HUES64 (cell line): ENCODE measurements at regions not wholly inside any gene's neighbourhood (a gene's known extent, or its start where the extent isn't known, plus 50 kb on each side); places are given as distances from the start of the nearest gene placed in this dataset.

Source experiments
- H3K27ac ChIP-seq: 2 replicates; pipeline ENCODE4 v1.7.0; 2013; ENCODE audit warnings: low read depth, low read length, inconsistent platforms
- H3K27me3 ChIP-seq: 2 replicates; pipeline ENCODE4 v1.6.1; 2013; ENCODE audit warnings: mild to moderate bottlenecking, low read length; ENCODE audit not compliant: insufficient read depth
- H3K36me3 ChIP-seq: 2 replicates; pipeline ENCODE4 v1.6.1; 2013; ENCODE audit warnings: mild to moderate bottlenecking, low read length; ENCODE audit not compliant: insufficient read depth
- H3K4me1 ChIP-seq: 2 replicates; pipeline ENCODE4 v1.6.1; 2013; ENCODE audit warnings: mild to moderate bottlenecking, low read length, moderate library complexity; ENCODE audit not compliant: insufficient read depth
- H3K4me3 ChIP-seq: 2 replicates; pipeline ENCODE4 v1.5.1; 2013; ENCODE audit warnings: mild to moderate bottlenecking, low read length, moderate library complexity
- H3K9ac ChIP-seq: 2 replicates; pipeline ENCODE4 v1.6.1; 2013; ENCODE audit warnings: mild to moderate bottlenecking, low read depth, low read length
- H3K9me3 ChIP-seq: 2 replicates; pipeline ENCODE4 v1.6.1; 2013; ENCODE audit warnings: low read depth, low read length; ENCODE audit not compliant: insufficient read depth
- WGBS: fragments of 150-250, 120-280 bp; methylation state at CpG from one replicate; pipeline ENCODE4 v1.1.7; 2013; ENCODE audit warnings: missing lambda C conversion rate; 5-methylcytosine and 5-hydroxymethylcytosine counted together

DNA sequence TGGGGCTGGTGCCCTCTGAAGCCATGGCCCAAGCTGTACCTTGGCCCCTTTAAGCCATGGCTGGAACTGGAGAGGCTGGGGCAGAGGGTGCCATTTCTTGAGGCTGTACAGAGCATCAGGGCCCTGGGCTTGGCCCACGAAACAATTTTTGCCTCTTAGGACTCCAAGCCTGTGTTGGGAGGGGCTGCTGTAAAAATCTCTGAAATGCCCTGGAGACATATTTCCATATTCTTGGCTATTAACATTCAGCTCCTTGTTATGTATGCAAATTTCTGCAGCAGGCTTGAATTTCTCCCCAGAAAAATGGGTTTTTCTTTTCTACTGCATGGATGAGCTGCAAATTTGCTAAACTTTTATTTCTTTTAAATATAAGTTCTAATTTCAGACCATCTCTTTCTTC, 834.0 kb downstream of the DSC3 start:
- no peaks in the 10 kb centered on the region for H3K4me1 ChIP-seq
- H3K27me3 ChIP-seq = no peaks in the 10 kb centered on the region
- no peak overlapping the region for H3K4me3 ChIP-seq
- H3K36me3 ChIP-seq = no peaks in the 10 kb centered on the region
- no peak overlapping the region for H3K27ac ChIP-seq
- WGBS = 100% methylated on average over 1 of the region's 1 CpG
- H3K9me3 ChIP-seq = 0 out of 2 replicates have a peak, but pooled peaks cover 3% of the 10 kb centered on the region
- H3K9ac ChIP-seq = no peak overlapping the region

DNA sequence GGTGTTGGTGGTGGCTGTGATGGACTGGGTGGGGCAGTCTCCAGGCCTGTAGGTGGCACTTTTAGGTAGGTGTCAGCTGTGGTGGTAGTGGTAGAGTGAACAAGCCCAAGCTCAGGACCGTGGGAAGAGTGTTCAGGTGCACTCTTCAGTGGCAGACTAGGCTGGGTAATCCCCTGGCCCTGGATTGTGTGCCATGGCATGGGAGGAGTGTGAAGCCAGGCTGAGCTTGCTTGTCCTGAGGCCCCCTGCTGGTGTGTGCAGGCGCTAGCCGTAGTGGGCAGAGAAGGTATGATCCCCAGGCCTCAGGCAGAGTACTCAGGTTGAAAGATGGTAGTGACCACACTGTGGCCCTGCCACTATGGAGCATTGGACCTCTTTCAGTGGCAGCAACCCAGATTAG, 850.3 kb downstream of the DSC3 start:
- no peak overlapping the region for H3K27ac ChIP-seq
- 94% methylated on average over 3 of the region's 3 CpGs for WGBS
- H3K9me3 ChIP-seq = peaks cover 9% of the 10 kb centered on the region; the same call in 1 of the 2 replicates

DNA sequence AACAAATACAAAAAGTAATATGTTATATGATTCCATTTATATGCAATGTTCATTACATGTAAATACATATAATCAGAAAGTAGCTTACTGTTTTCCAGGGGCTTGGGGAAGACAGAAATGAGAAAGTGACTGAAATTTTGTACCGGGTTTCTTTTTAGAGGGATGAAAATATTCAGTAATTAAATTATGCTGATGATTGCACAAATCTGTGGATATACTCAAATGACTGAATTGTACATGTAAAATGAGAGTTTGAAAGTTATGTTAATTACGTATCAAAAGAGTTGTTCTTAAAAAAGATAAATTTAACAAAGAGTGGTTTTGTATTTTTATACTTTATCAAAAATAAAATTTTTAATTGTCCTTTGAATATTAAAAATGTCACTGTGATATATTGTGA, 856.3 kb downstream of the DSC3 start:
- WGBS = 98% methylated on average over 2 of the region's 2 CpGs
- Histone ChIP-seq H3K9me3 (0 out of 2 replicates have a peak, but pooled peaks cover 5% of the 10 kb centered on the region), H3K27ac (no peak overlapping the region), H3K4me3 (no peak overlapping the region), H3K27me3 (no peaks in the 10 kb centered on the region), H3K4me1 (no peaks in the 10 kb centered on the region), H3K36me3 (no peaks in the 10 kb centered on the region), H3K9ac (no peak overlapping the region)

More for the DNA sequence above, 850.3 kb downstream of the DSC3 start:
- no peaks in the 10 kb centered on the region for H3K4me1 ChIP-seq
- H3K9ac ChIP-seq = no peak overlapping the region
- H3K4me3 ChIP-seq = no peak overlapping the region
- H3K36me3 ChIP-seq = no peaks in the 10 kb centered on the region
- no peaks in the 10 kb centered on the region for H3K27me3 ChIP-seq

DNA sequence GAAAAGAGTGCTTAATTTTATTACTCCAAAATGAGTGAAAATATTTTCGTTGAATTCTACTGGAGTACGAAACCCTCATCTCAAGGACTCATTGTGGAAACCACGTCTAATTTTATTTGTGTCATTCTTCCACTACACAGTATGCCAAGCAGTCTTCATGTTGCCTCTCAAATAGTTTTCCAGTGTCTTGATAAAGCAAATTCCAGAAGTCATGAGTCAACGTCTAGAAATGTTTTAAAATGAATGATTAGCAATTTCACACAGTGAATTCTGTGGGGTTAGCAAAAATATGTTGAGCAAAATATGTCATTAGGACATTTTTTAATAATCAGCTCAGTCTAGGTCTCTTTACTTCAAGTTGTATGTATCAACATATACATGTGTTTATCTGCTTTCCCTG, 865.5 kb downstream of the DSC3 start:
- Histone ChIP-seq H3K9ac (no peak overlapping the region), H3K27me3 (no peaks in the 10 kb centered on the region), H3K4me1 (no peaks in the 10 kb centered on the region), H3K4me3 (no peak overlapping the region), H3K27ac (no peak overlapping the region), H3K9me3 (peaks cover 5% of the 10 kb centered on the region; the same call in 1 of the 2 replicates), H3K36me3 (no peaks in the 10 kb centered on the region)
- 97% methylated on average over 4 of the region's 4 CpGs for WGBS

DNA sequence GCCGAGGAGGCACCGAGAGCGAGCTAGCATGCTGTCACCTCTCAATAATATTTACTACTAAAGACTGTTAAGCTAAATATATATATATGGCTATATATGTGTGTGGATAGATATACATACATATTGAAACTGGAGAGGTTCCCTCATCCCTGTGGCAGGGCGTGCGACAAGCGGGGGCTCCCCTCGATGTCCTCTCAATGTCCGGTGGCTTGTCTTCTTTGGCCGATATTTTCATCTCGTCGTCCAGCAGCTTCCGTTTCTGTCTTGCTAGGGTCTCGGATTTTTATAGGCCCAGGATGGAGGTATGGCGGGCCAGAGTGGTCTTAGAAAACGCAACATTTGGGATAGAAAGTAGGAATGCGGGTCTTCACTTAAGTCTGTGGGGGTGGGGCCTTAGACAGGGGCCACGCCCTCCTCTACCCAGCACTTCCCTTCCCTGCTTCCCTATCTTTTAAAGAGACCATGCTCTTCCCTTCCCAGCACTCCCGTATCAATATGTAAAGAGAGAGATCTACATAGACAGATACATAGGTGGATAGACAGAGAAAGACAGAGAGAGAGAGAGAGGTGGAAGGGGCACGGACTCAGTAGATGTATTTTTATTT, 866.8 kb downstream of the DSC3 start:
- H3K4me1 ChIP-seq = no peaks in the 10 kb centered on the region
- no peaks in the 10 kb centered on the region for H3K36me3 ChIP-seq
- H3K27me3 ChIP-seq = no peaks in the 10 kb centered on the region
- H3K4me3 ChIP-seq = no peak overlapping the region
- no peak overlapping the region for H3K27ac ChIP-seq
- peaks cover 5% of the 10 kb centered on the region; the same call in 1 of the 2 replicates for H3K9me3 ChIP-seq
- 97% methylated on average over 12 of the region's 19 CpGs for WGBS
- H3K9ac ChIP-seq = no peak overlapping the region

DNA sequence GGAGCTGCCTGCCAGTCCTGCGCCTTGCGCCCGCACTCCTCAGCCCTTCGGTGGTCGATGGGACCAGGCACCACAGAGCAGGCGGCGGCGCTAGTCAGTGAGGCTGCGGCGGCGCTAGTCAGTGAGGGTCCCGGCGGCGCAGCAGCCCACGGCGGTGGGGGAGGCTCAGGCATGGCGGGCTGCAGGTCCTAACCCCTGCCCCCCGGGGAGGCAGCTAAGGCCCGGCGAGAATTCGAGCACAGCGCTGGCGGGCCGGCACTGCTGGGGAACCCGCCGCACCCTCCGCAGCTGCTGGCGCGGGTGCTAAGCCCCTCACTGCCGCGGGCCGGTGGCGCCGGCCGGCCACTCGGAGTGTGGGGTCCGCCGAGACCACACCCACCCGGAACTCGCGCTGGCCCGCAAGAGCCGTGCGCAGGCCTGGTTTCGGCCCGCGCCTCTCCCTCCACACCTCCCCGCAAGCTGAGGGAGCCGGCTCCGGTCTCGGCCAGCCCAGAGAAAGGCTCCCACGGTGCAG, 867.4 kb downstream of the DSC3 start:
- H3K9ac ChIP-seq = no peak overlapping the region
- 98% methylated on average over 52 of the region's 52 CpGs for WGBS

DNA sequence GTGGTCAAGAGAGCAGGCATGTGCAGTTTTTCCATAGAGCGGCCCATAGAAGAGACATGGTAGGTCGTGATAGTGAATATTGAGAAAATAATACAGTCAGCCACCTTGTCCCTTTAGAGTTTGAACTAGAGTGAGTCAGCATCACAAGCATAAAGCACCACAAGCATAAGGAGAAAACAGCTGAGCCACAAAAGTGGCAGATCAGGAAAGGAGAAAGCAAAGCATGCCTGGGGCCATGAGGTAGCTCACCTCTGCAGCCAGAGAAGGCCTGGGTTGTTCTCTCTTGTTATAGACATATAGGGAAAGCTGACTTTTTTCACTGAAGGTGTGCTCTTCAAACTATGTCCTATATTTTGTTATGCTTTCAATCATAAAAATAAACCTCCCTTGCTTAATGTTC, 879.0 kb downstream of the DSC3 start:
- H3K4me1 ChIP-seq = no peaks in the 10 kb centered on the region
- no peak overlapping the region for H3K4me3 ChIP-seq
- no peaks in the 10 kb centered on the region for H3K36me3 ChIP-seq
- H3K27me3 ChIP-seq = no peaks in the 10 kb centered on the region
- no peaks in the 10 kb centered on the region for H3K9me3 ChIP-seq
- no peak overlapping the region for H3K27ac ChIP-seq
- no peak overlapping the region for H3K9ac ChIP-seq
- WGBS = 96% methylated on average over 2 of the region's 2 CpGs

More for the DNA sequence above, 867.4 kb downstream of the DSC3 start:
- peaks cover 5% of the 10 kb centered on the region; the same call in 1 of the 2 replicates for H3K9me3 ChIP-seq
- H3K27ac ChIP-seq = no peak overlapping the region
- H3K27me3 ChIP-seq = no peaks in the 10 kb centered on the region
- H3K4me3 ChIP-seq = no peak overlapping the region
- no peaks in the 10 kb centered on the region for H3K4me1 ChIP-seq
- H3K36me3 ChIP-seq = no peaks in the 10 kb centered on the region

DNA sequence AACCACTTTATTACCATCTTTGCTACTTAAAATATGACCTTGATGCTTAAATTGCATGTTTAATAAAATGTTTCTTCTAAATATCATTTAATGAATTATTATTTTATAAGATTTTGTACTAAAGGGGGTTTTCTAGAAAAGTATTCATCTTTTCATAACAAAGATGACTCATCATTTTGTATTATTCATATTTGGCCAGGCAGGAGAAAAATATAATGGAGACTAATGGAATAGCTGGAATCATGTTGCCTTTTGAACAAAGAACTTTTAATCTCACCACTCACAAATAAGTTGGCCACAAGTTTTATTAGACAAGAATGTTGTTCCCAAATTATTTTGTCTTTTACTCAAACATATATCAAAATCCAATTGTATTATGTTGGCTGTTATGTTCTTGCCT, 882.4 kb downstream of the DSC3 start:
- Histone ChIP-seq H3K27me3 (no peaks in the 10 kb centered on the region), H3K9ac (no peak overlapping the region), H3K4me3 (no peak overlapping the region), H3K9me3 (no peaks in the 10 kb centered on the region), H3K36me3 (no peaks in the 10 kb centered on the region), H3K4me1 (no peaks in the 10 kb centered on the region), H3K27ac (no peak overlapping the region)

DNA sequence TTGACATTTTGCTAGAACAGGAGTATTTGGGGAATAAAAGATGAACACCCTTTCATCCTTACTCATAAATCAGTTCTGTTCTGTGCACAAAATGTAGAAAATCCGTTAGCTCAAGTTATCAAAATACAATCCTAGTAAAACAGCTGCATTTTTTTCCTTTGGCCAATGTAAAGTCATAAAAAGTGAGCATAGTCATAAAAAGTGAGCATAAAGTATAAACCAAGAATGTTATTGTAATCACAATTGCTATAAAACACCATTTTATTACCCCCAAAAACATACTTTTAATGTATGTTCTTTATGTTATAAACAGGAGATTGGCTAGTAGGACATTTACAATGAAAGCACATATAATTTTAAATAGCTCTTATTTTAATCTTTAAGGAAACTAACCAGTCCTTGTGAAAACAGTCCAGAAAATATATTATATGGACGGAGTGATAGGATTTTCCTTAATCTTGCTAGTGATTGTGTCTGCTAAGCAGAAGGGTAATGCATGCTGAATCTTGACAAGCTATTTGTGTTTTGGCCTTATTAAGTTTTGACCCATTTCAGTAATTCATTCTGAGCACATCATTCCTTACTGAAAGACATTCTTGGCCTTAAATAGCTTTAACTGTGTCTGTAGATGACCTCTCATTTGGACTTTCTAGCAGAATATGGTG, 891.8 kb downstream of the DSC3 start:
- Histone ChIP-seq H3K27ac (no peak overlapping the region), H3K27me3 (no peaks in the 10 kb centered on the region), H3K4me3 (no peak overlapping the region), H3K9me3 (no peaks in the 10 kb centered on the region), H3K9ac (no peak overlapping the region), H3K36me3 (no peaks in the 10 kb centered on the region), H3K4me1 (no peaks in the 10 kb centered on the region)
- 97% methylated on average over 2 of the region's 2 CpGs for WGBS

DNA sequence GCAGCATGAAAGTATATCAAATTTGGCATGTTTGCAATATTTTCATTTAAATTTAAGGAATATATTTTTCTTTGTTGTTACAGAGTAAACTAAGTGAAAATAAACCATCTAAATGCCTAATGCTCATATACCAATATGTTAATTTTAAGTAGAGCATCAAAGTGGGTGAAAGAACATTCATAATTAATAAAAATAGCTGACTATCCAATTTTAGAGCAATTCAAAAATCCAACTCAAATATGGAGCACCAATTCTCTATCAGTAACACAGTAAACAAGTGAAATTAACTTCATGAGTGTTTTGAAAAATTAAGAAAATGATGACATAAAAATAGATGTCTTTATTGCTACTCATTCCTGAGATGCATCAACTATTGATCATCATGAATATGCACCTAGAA, 893.0 kb downstream of the DSC3 start:
- no peaks in the 10 kb centered on the region for H3K9me3 ChIP-seq
- H3K36me3 ChIP-seq = no peaks in the 10 kb centered on the region
- H3K4me3 ChIP-seq = no peak overlapping the region
- H3K27me3 ChIP-seq = no peaks in the 10 kb centered on the region
- H3K9ac ChIP-seq = no peak overlapping the region
- H3K4me1 ChIP-seq = no peaks in the 10 kb centered on the region
- H3K27ac ChIP-seq = no peak overlapping the region

DNA sequence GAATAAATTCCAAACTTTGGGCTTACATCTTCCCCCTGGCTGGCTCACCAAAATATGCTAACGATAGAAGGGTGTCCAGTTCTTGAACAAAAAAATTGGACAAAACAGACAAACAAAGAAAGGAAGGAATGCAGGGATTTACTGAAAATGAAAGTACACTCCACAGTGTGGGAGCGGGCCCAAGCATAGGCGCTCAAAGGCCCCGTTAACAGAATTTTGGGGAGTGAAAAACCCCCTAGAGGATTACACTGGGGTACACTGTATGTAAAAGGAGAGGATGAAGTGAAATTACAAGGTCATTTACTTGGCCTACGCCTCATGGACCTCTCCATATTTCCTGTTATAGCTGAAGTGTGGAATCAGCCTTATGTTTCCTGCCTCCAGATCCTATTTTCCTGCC, 899.7 kb downstream of the DSC3 start:
- Histone ChIP-seq H3K36me3 (no peaks in the 10 kb centered on the region), H3K4me3 (no peak overlapping the region), H3K9me3 (peaks cover 15% of the 10 kb centered on the region), H3K27me3 (no peaks in the 10 kb centered on the region), H3K27ac (no peak overlapping the region), H3K9ac (no peak overlapping the region), H3K4me1 (no peaks in the 10 kb centered on the region; the same call in 1 of the 2 replicates)
- WGBS = 96% methylated on average over 4 of the region's 5 CpGs
